Astrocyte (in vitro differentiated cells and primary cell): ENCODE measurements at regions not wholly inside any gene's neighbourhood (a gene's known extent, or its start where the extent isn't known, plus 50 kb on each side); places are given as distances from the start of the nearest gene placed in this dataset.

Experiments used
- DNase-seq: peaks from one replicate; pipeline ENCODE4 v3.0.0-alpha.2; 2010; ENCODE audit warnings: low read depth
- FAIRE-seq: peaks from 2 replicates; lab custom pipeline; 2011; peaks lifted over from hg19 to GRCh38; lab: Jason Lieb, UNC
- H2AFZ ChIP-seq: 2 replicates; pipeline ENCODE4 v1.6.0; 2012; ENCODE audit warnings: low read depth, low read length, inconsistent platforms
- H3K27ac ChIP-seq: 2 replicates; pipeline ENCODE4 v1.5.1; 2011; ENCODE audit warnings: low read depth, low read length, inconsistent platforms
- H3K27me3 ChIP-seq: 2 replicates; pipeline ENCODE4 v1.6.0; 2011; ENCODE audit warnings: low read length, inconsistent platforms; ENCODE audit not compliant: insufficient read depth
- H3K36me3 ChIP-seq: 2 replicates; pipeline ENCODE4 v1.5.1; 2011; ENCODE audit warnings: low read length, inconsistent platforms; ENCODE audit not compliant: insufficient read depth
- H3K4me1 ChIP-seq: 2 replicates; pipeline ENCODE4 v1.5.1; 2011; ENCODE audit warnings: low read length, inconsistent platforms; ENCODE audit not compliant: insufficient read depth
- H3K4me2 ChIP-seq: 2 replicates; pipeline ENCODE4 v1.6.0; 2012; ENCODE audit warnings: low read length, inconsistent platforms
- H3K4me3 ChIP-seq: 2 replicates; pipeline ENCODE4 v1.5.1; 2011; ENCODE audit warnings: low read depth, mild to moderate bottlenecking, low read length, inconsistent platforms; ENCODE audit not compliant: insufficient read depth
- H3K79me2 ChIP-seq: 2 replicates; pipeline ENCODE4 v1.6.0; 2012; ENCODE audit warnings: mild to moderate bottlenecking, low read length, inconsistent platforms; ENCODE audit not compliant: insufficient read depth
- H3K9ac ChIP-seq: 2 replicates; pipeline ENCODE4 v1.6.0; 2012; ENCODE audit warnings: mild to moderate bottlenecking, low read length, inconsistent platforms
- H3K9me3 ChIP-seq: 2 replicates; pipeline ENCODE4 v1.5.1; 2012; ENCODE audit warnings: low read depth, mild to moderate bottlenecking, low read length, inconsistent platforms; ENCODE audit not compliant: insufficient read depth
- H4K20me1 ChIP-seq: 2 replicates; pipeline ENCODE4 v1.6.0; 2012; ENCODE audit warnings: low read length, inconsistent platforms; ENCODE audit not compliant: insufficient read depth
- H3K27ac Mint-ChIP-seq: one replicate; pipeline ENCODE4 v1.8.0; 2021; ENCODE audit warnings: mild to moderate bottlenecking, mixed read lengths; ENCODE audit not compliant: unreplicated experiment
- H3K27me3 Mint-ChIP-seq: one replicate; pipeline ENCODE4 v1.8.0; 2021; ENCODE audit warnings: low read depth, mixed read lengths; ENCODE audit not compliant: unreplicated experiment
- H3K36me3 Mint-ChIP-seq: one replicate; pipeline ENCODE4 v1.8.0; 2021; ENCODE audit warnings: low read depth, mixed read lengths; ENCODE audit not compliant: unreplicated experiment
- H3K4me1 Mint-ChIP-seq: one replicate; pipeline ENCODE4 v1.8.0; 2021; ENCODE audit warnings: low read depth, mixed read lengths; ENCODE audit not compliant: unreplicated experiment
- H3K4me3 Mint-ChIP-seq: one replicate; pipeline ENCODE4 v1.8.0; 2021; ENCODE audit warnings: mild to moderate bottlenecking, moderate library complexity, mixed read lengths; ENCODE audit not compliant: unreplicated experiment
- H3K9me3 Mint-ChIP-seq: one replicate; pipeline ENCODE4 v1.8.0; 2021; ENCODE audit warnings: mild to moderate bottlenecking, mixed read lengths; ENCODE audit not compliant: unreplicated experiment
- EZH2 ChIP-seq: IDR thresholded peaks from 2 replicates; pipeline ENCODE4 v1.6.1; 2012; ENCODE audit warnings: mild to moderate bottlenecking, low read length, inconsistent platforms; ENCODE audit not compliant: insufficient read depth
- TF ChIP-seq, protein P1 (sequence below): IDR thresholded peaks from 2 replicates; pipeline ENCODE4 v1.5.1; 2011; ENCODE audit warnings: low read depth, mild to moderate bottlenecking, inconsistent platforms, low read length, moderate library complexity; ENCODE audit not compliant: insufficient read depth

DNA sequence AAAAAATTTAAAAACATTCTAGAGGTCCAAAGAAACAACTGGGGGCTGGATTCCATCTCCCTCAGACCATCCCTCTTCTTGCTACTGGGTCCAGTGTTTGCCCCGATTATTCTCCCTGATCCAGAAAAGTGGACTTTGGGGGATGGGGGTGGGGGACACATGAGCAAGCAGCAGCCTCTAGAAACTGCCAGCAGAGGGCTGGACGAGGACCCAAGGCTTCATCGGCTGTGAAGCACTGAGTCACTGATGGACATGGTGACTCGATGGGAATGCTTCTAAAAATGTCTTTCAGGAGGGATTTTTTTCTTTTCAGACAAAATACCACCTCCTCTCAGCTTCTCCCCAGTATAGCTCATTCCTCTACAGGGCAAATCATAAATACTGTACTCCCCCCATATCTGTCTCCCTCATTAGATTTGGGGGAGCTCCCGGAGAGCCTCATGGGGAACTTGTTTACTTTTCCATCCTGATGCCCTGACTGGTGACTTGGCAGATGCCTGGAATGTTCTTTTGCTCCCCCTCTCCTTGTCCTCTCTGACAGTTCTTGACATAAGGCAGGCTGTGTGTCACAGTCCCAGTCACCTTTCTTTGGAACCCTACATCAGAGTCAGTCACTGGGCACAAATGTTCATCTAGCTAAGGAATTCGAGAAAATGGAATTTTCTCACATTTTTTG, 67.2 kb upstream of the STC2 start:
- Mint-ChIP-seq H3K9me3 (peaks cover 9% of the 10 kb centered on the region), H3K36me3 (peaks cover 2% of the 10 kb centered on the region), H3K4me1 (peaks cover 8% of the 10 kb centered on the region), H3K4me3 (no peak overlapping the region), H3K27me3 (peaks cover 10% of the 10 kb centered on the region), H3K27ac (peak overlapping the region; percentile 50)
- Histone ChIP-seq H3K9me3 (peaks cover 4% of the 10 kb centered on the region), H3K4me3 (no peak overlapping the region), H4K20me1 (no peaks in the 10 kb centered on the region), H3K27ac (peak overlapping the region; percentile 23), H3K4me1 (no peaks in the 10 kb centered on the region), H3K79me2 (no peaks in the 10 kb centered on the region), H3K9ac (peak overlapping the region; percentile 6), H3K4me2 (peak overlapping the region; percentile 52), H3K27me3 (no peaks in the 10 kb centered on the region), H3K36me3 (no peaks in the 10 kb centered on the region), H2AFZ (peak overlapping the region; percentile 62)
- TF ChIP-seq, protein P1, sequence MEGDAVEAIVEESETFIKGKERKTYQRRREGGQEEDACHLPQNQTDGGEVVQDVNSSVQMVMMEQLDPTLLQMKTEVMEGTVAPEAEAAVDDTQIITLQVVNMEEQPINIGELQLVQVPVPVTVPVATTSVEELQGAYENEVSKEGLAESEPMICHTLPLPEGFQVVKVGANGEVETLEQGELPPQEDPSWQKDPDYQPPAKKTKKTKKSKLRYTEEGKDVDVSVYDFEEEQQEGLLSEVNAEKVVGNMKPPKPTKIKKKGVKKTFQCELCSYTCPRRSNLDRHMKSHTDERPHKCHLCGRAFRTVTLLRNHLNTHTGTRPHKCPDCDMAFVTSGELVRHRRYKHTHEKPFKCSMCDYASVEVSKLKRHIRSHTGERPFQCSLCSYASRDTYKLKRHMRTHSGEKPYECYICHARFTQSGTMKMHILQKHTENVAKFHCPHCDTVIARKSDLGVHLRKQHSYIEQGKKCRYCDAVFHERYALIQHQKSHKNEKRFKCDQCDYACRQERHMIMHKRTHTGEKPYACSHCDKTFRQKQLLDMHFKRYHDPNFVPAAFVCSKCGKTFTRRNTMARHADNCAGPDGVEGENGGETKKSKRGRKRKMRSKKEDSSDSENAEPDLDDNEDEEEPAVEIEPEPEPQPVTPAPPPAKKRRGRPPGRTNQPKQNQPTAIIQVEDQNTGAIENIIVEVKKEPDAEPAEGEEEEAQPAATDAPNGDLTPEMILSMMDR = peak; percentile 59
- no peak for TF ChIP-seq EZH2
- DNase-seq (peak; percentile 42), FAIRE-seq (no peak)

DNA sequence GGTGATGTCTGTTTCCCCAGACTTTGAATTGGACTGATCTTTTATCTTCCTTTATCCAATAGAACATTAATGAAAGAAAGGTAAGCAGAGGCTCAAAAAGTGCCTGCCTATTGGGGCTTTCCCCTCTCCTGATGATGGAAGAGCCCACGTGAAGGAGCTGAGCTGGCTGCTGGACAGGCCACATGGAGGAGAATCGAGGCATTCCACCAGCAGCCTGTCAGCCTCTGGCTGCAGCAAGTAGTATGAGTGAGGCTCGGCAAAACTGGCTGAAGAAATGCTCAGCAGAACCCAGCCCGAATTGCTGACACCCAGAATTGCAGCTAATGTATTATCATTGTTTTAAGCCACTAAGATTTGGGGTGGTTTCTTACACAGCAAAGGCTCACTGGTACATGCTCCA, 66.5 kb upstream of the STC2 start:
- Mint-ChIP-seq H3K4me1 (peaks cover 8% of the 10 kb centered on the region), H3K27me3 (peaks cover 12% of the 10 kb centered on the region), H3K4me3 (no peak overlapping the region), H3K36me3 (peaks cover 2% of the 10 kb centered on the region), H3K27ac (no peak overlapping the region), H3K9me3 (peaks cover 9% of the 10 kb centered on the region)
- FAIRE-seq = no peak
- Histone ChIP-seq H3K9ac (no peak overlapping the region), H3K36me3 (no peaks in the 10 kb centered on the region), H3K4me2 (no peak overlapping the region), H3K4me3 (no peak overlapping the region), H3K27me3 (no peaks in the 10 kb centered on the region), H3K79me2 (no peaks in the 10 kb centered on the region), H4K20me1 (no peaks in the 10 kb centered on the region), H3K4me1 (no peaks in the 10 kb centered on the region), H3K9me3 (peaks cover 4% of the 10 kb centered on the region), H2AFZ (no peak overlapping the region), H3K27ac (no peak overlapping the region)
- TF ChIP-seq, protein P1 = no peak
- TF ChIP-seq EZH2 = no peak
- DNase-seq = no peak

DNA sequence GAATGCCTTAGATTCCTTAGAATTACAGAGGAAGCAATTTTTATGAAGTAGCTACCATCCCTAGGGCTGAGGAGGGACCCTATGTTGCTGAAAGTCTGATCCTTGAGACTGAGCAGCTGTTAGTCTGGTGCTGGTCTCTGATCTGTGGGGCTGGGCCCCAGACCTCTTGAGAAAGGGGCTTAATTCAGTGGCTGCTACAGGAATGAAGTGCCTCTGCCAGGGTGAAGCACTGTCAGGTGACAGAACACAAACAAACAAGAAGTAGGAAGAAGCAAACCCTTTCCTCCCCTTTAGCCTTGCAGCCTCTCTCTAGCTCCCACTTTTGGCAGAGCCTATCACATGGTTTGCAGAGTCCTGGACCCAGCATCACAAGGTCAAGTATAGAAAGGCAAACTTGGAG, 64.0 kb upstream of the STC2 start:
- H3K9ac ChIP-seq = no peak overlapping the region
- FAIRE-seq (no peak), DNase-seq (no peak)
- no peak overlapping the region for H2AFZ ChIP-seq
- peaks cover 9% of the 10 kb centered on the region for H3K9me3 Mint-ChIP-seq
- H3K79me2 ChIP-seq = no peaks in the 10 kb centered on the region
- no peak overlapping the region for H3K27ac Mint-ChIP-seq
- no peaks in the 10 kb centered on the region for H4K20me1 ChIP-seq
- TF ChIP-seq, protein P1 = no peak
- no peaks in the 10 kb centered on the region for H3K27me3 ChIP-seq
- peaks cover 8% of the 10 kb centered on the region for H3K27me3 Mint-ChIP-seq
- H3K4me2 ChIP-seq = no peak overlapping the region
- H3K9me3 ChIP-seq = peaks cover 4% of the 10 kb centered on the region
- H3K27ac ChIP-seq = no peak overlapping the region
- H3K36me3 Mint-ChIP-seq = no peaks in the 10 kb centered on the region
- no peaks in the 10 kb centered on the region for H3K4me1 ChIP-seq
- H3K4me3 Mint-ChIP-seq = no peak overlapping the region
- no peak overlapping the region for H3K4me3 ChIP-seq
- H3K36me3 ChIP-seq = no peaks in the 10 kb centered on the region
- H3K4me1 Mint-ChIP-seq = peaks cover 8% of the 10 kb centered on the region
